GM13977 (cell line): ENCODE measurements at regions not wholly inside any gene's neighbourhood (a gene's known extent, or its start where the extent isn't known, plus 50 kb on each side); places are given as distances from the start of the nearest gene placed in this dataset.

Experiments used
- DNase-seq: peaks from one replicate; pipeline ENCODE4 v3.0.0; 2012; ENCODE audit warnings: low spot score
- CTCF ChIP-seq: IDR thresholded peaks from 2 replicates; pipeline ENCODE4 v1.5.1; 2012; ENCODE audit warnings: mild to moderate bottlenecking, control low read depth; ENCODE audit not compliant: insufficient read depth; ENCODE audit errors: extremely low read depth, missing control alignments
- in situ Hi-C: fragments of 300-500 bp; cut with MboI; formaldehyde crosslinking; loops from one replicate; pipeline ENCODE4 v1.12.0; 2022; ENCODE audit warnings: low sequenced_read_pairs, low pct_unique_long_range_greater_than_20kb, mixed read lengths, inconsistent platforms; ENCODE audit not compliant: unreplicated experiment

GRCh38 chr12:34289431-34290380 is 267.4 kb downstream of the ALG10 start:
- in situ Hi-C loops: no loop called here
- TF ChIP-seq CTCF: no peak
- DNase-seq: no peak

- in situ Hi-C loops: no loop called here
- no peak for TF ChIP-seq CTCF
- no peak for DNase-seq
These were observed 268.2 kb downstream of the ALG10 start for GRCh38 chr12:34290381-34290995.

GRCh38 chr12:34291001-34291400 is 268.7 kb downstream of the ALG10 start:
- no peak for TF ChIP-seq CTCF
- in situ Hi-C loops: no loop called here
- no peak for DNase-seq

GRCh38 chr12:34291426-34291901 is 269.2 kb downstream of the ALG10 start:
- no peak for DNase-seq
- in situ Hi-C loops: no loop called here
- no peak for TF ChIP-seq CTCF

GRCh38 chr12:34292736-34293625 is 270.7 kb downstream of the ALG10 start:
- no peak for TF ChIP-seq CTCF
- in situ Hi-C loops: no loop called here
- DNase-seq: no peak

GRCh38 chr12:34294137-34294536 is 271.8 kb downstream of the ALG10 start:
- TF ChIP-seq CTCF: no peak
- DNase-seq: no peak
- in situ Hi-C loops: no loop called here
